MM.1S (cell line): ENCODE measurements at regions not wholly inside any gene's neighbourhood (a gene's known extent, or its start where the extent isn't known, plus 50 kb on each side); places are given as distances from the start of the nearest gene placed in this dataset.

Experiments
- DNase-seq: peaks from one replicate; pipeline ENCODE4 v3.0.0-alpha.2; 2015
- H2AFZ ChIP-seq: fragments of 300-600 bp; sonication (generic); 2 replicates; pipeline ENCODE4 v1.6.0; 2016; ENCODE audit warnings: antibody characterized with exemption, low read length
- H3F3A ChIP-seq: fragments of 300-600 bp; sonication (generic); 2 replicates; pipeline ENCODE4 v1.6.1; 2016; ENCODE audit warnings: mild to moderate bottlenecking, antibody characterized with exemption, low read length, moderate library complexity, mixed read lengths; ENCODE audit not compliant: insufficient read depth
- H3K27ac ChIP-seq: fragments of 300-600 bp; sonication (generic); 2 replicates; pipeline ENCODE4 v1.5.1; 2016; ENCODE audit warnings: mild to moderate bottlenecking, low read length
- H3K27me3 ChIP-seq: fragments of 300-600 bp; sonication (generic); replicated peaks from 2 replicates; pipeline ENCODE4 v1.6.0; 2016; ENCODE audit warnings: low read length; ENCODE audit not compliant: insufficient read depth
- H3K36me3 ChIP-seq: fragments of 300-600 bp; sonication (generic); replicated peaks from 2 replicates; pipeline ENCODE4 v1.6.1; 2016; ENCODE audit warnings: mild to moderate bottlenecking, low read length, mixed read lengths; ENCODE audit not compliant: insufficient read depth
- H3K4me1 ChIP-seq: fragments of 300-600 bp; sonication (generic); 2 replicates; pipeline ENCODE4 v1.6.1; 2016; ENCODE audit warnings: low read length, mixed read lengths
- H3K4me2 ChIP-seq: fragments of 300-600 bp; sonication (generic); 2 replicates; pipeline ENCODE4 v1.6.0; 2016; ENCODE audit warnings: low read depth, low read length
- H3K4me3 ChIP-seq: fragments of 300-600 bp; sonication (generic); 2 replicates; pipeline ENCODE4 v1.5.1; 2016; ENCODE audit warnings: low read length, mixed read lengths
- H3K79me2 ChIP-seq: fragments of 300-600 bp; sonication (generic); 2 replicates; pipeline ENCODE4 v1.6.1; 2016; ENCODE audit warnings: mixed run types, low read length, mixed read lengths
- H3K9ac ChIP-seq: fragments of 300-600 bp; sonication (generic); 2 replicates; pipeline ENCODE4 v1.6.1; 2016; ENCODE audit warnings: low read length, mixed read lengths
- H3K9me2 ChIP-seq: fragments of 300-600 bp; sonication (generic); replicated peaks from 2 replicates; pipeline ENCODE4 v1.6.1; 2016; ENCODE audit warnings: mild to moderate bottlenecking, low read length, mixed read lengths; ENCODE audit not compliant: insufficient read depth
- H3K9me3 ChIP-seq: fragments of 300-600 bp; sonication (generic); replicated peaks from 2 replicates; pipeline ENCODE4 v1.6.1; 2016; ENCODE audit warnings: mild to moderate bottlenecking, low read length, mixed read lengths; ENCODE audit not compliant: insufficient read depth
- H4K20me1 ChIP-seq: fragments of 300-600 bp; sonication (generic); 2 replicates; pipeline ENCODE4 v1.6.1; 2016; ENCODE audit warnings: mild to moderate bottlenecking, low read length, moderate library complexity, mixed read lengths; ENCODE audit not compliant: insufficient read depth
- CTCF ChIP-seq: fragments of 300-600 bp; sonication (generic); IDR thresholded peaks from 2 replicates; pipeline ENCODE4 v1.5.1; 2016; ENCODE audit warnings: antibody characterized with exemption, low read length, mixed read lengths
- EZH2 ChIP-seq: fragments of 300-600 bp; sonication (generic); optimal IDR thresholded peaks from 2 replicates; pipeline ENCODE3; 2017; ENCODE audit warnings: low read depth, mild to moderate bottlenecking, antibody characterized with exemption, low read length, mixed read lengths
- EZH2phosphoT487 ChIP-seq: fragments of 300-600 bp; sonication (generic); IDR thresholded peaks from 2 replicates; pipeline ENCODE4 v1.6.1; 2018; ENCODE audit warnings: antibody characterized with exemption, low read length

- Histone ChIP-seq H3K9me3 (no peaks in the 10 kb centered on the region), H4K20me1 (no peaks in the 10 kb centered on the region), H3K4me3 (no peak overlapping the region), H3K4me2 (no peak overlapping the region), H3K9me2 (no peaks in the 10 kb centered on the region), H3K36me3 (no peaks in the 10 kb centered on the region), H3K27me3 (no peaks in the 10 kb centered on the region), H3K9ac (no peak overlapping the region), H3K27ac (no peak overlapping the region), H3K79me2 (no peaks in the 10 kb centered on the region), H3K4me1 (no peaks in the 10 kb centered on the region), H3F3A (no peaks in the 10 kb centered on the region), H2AFZ (no peak overlapping the region)
- no peak for DNase-seq
- TF ChIP-seq CTCF = no peak
- no peak for TF ChIP-seq EZH2
- no peak for TF ChIP-seq EZH2phosphoT487
Observed at GRCh38 chr5:8383616-8384015, 514.7 kb downstream of the MTRR start.

DNA sequence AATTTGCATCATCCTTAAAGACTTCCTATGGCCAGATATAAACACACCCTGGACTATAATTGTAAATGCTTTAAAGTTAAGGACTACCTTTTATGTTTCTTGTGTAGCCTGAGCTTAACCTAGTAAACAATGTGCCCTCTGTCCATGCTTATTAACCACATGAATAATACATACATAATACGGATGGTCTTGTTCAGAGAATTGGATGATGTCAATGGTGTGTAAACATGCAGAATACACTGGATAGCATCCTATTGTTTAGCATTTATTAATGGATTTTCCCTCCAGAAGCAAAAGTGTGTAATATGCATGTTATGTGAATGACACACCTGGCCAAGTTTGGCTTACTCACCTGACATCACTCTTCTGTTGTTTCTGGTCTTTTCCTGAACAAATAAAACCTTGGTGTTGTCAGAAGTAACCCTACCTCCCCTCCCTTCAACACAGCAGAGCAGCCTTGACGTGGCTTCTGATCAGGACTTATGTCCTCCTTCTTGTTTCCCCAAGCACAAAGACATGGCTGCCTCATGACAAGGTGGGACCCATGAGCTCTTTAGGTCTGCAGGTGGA lies 517.9 kb downstream of the MTRR start:
- Histone ChIP-seq H3K4me1 (no peaks in the 10 kb centered on the region), H3K27me3 (no peaks in the 10 kb centered on the region), H3K9me2 (no peaks in the 10 kb centered on the region), H2AFZ (no peak overlapping the region), H3K36me3 (no peaks in the 10 kb centered on the region), H3K4me2 (no peak overlapping the region), H3K4me3 (no peak overlapping the region), H3K27ac (no peak overlapping the region), H3K9me3 (no peaks in the 10 kb centered on the region), H4K20me1 (no peaks in the 10 kb centered on the region), H3F3A (no peaks in the 10 kb centered on the region), H3K9ac (no peak overlapping the region), H3K79me2 (no peaks in the 10 kb centered on the region)
- no peak for DNase-seq
- TF ChIP-seq EZH2phosphoT487 = no peak
- no peak for TF ChIP-seq EZH2
- no peak for TF ChIP-seq CTCF

DNA sequence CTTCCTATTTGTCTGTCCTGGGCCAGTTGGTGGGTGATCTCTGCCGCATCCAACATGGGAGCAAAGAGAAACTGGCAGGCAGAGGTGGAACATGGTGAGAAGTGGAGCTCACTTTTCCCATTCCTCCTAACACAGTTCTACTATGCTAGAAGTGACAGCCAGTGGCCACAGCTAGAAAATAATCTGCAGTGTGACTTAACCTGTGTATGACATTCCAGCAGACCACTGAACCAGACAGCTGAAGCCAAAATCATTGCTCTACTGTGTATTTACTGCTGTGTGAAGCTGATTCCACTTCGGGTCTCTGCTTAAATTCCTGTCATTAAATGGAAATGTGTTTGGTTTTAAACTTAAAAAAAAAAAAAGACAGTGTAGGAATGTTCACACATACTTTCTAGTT lies 523.0 kb downstream of the MTRR start:
- Histone ChIP-seq H3K9ac (no peak overlapping the region), H3K9me3 (no peaks in the 10 kb centered on the region), H2AFZ (no peak overlapping the region), H3K27me3 (no peaks in the 10 kb centered on the region), H3K4me1 (no peaks in the 10 kb centered on the region), H3K79me2 (no peaks in the 10 kb centered on the region), H3K4me2 (no peak overlapping the region), H3K9me2 (no peaks in the 10 kb centered on the region), H3K4me3 (no peak overlapping the region), H3F3A (no peaks in the 10 kb centered on the region), H4K20me1 (no peaks in the 10 kb centered on the region), H3K36me3 (no peaks in the 10 kb centered on the region), H3K27ac (no peak overlapping the region)
- DNase-seq = no peak
- no peak for TF ChIP-seq CTCF
- TF ChIP-seq EZH2phosphoT487 = no peak
- no peak for TF ChIP-seq EZH2
